CD4-positive, alpha-beta T cell treated with Interleukin-6 for 4 hours (primary cell): ENCODE measurements at regions not wholly inside any gene's neighbourhood (a gene's known extent, or its start where the extent isn't known, plus 50 kb on each side); places are given as distances from the start of the nearest gene placed in this dataset.
"Not testable (repeated sequence)": the region's sequence is repeated elsewhere in the genome, so short reads cannot be mapped to it uniquely, and the experiment has no call there.

Experiments used
- DNase-seq: peaks from one replicate; pipeline ENCODE4 v3.0.0-alpha.2; 2020; ENCODE audit warnings: mixed read lengths

DNA sequence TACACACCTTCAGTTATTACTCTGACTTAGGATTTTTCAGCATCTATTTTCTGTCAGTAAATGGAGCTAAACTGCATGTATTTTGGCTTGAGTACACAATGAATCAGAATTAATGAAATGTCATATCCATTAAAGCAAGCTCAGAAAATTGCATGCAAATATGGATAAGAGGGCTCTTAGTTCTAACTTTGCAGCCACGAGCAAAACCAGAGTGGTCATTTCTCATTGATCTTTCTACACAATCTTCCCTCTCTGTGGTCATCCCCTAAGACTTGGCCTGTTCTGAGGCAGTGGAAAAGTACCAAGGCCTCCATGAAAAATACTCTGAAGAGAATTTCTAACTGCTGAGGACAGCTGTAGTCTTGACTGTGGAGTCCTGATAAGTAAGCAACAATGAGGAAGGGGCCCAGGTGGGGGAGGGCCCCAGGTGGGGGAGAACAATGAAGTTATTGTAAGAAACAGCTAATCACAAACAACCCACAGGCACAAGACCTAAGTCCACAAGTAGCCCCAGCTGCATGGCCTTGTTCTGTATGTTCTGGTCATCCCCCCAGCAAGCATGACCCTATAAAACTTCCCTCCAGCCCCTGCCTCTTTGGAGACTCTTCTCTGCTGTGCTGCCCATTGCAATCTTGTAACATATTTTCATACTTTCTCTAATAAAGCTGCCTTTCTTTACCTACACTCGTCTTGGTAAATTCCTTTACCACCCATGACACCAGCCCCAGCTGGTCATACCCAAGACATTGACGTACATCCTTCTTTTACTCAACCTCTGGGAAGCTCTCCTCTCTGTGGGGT is 230.3 kb downstream of the TDRD15 start:
- DNase-seq, result no peak

DNA sequence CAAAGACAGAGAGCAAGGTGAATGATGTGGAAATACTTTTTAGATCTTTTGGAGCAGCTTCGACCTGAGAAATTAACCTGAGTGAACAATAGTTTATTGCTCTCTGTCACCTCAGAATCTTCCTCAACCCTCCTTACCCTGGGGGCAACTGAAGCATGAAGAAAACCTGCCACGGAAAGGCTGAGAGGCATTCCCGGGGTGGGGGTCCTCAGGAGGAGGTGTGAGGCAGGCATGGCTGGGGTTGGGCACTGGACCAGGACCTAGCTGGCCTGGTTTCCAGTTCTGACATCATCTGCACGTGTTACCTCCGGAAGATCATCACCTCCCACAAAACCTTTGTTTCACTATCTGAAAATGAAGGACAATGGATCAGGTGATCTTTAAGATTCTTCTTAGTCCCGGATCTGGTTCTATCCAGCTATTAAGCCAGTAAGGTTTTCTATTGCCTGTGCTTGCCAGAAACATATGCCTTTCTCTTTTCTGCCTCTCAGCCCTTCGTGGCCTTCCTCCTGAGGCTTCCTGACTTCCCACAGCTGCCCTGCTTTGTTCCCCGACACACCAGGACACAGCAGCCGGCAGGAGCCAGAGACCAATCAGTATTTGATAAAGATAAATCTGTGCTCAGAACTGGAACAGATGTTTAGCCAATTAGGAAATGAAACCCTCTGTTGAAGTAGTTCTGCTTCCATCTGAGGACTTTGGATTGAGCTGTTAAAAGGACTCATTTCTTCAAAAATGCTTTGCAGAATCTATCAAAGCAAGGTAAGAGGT is 232.5 kb downstream of the TDRD15 start:
- no peak for DNase-seq

- no peak for DNase-seq
Observed at GRCh38 chr2:21356857-21357255, 233.1 kb downstream of the TDRD15 start.

DNA sequence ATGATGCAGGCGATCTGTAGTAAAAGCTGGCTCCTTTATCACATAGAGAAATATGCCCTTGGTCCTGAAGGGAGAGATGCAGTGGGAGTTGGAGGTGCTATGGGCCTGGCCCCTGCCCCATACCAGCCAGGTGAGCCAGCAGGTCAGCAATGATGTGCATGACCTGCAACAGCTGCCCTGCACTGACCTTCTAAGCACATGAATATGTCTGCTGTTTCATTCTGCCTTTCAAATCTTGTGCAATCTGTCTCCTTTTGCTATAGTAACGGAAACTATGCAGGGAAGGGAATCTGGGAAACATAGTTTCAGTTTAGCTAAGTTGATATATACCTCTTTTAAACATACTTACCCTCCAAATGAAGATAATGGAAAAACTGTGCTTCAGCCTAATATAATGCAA is 235.2 kb downstream of the TDRD15 start:
- DNase-seq, result no peak

- no peak for DNase-seq
Observed at GRCh38 chr2:21361384-21361783, 237.6 kb downstream of the TDRD15 start.

DNA sequence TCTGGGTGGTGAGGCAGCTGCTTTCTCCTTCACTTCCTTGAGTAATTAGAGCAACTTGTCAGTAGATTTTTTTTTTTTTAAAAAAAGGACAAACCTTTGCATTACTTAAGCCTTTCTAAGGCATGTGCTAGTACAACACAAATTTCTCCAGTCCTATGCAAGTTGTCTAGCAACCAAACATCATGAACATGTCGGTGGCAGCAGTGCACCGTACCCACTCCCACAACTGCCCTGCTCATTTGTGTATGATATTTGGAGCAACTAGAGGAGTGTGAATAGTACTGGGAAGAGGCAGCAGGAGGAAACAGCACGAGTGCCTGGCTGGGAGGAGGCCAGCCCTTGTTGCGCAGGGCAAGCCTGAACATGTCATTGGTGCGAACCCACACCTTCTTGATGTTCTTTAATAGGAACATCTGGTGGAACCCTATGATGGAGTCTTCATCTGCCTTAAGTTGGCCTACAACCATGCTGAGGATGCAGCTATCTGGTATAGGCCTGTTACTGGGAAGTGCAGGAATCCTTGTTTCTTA is 238.3 kb downstream of the TDRD15 start:
- no peak for DNase-seq

GRCh38 chr2:21363364-21363763 is 239.6 kb downstream of the TDRD15 start:
- no peak for DNase-seq

DNA sequence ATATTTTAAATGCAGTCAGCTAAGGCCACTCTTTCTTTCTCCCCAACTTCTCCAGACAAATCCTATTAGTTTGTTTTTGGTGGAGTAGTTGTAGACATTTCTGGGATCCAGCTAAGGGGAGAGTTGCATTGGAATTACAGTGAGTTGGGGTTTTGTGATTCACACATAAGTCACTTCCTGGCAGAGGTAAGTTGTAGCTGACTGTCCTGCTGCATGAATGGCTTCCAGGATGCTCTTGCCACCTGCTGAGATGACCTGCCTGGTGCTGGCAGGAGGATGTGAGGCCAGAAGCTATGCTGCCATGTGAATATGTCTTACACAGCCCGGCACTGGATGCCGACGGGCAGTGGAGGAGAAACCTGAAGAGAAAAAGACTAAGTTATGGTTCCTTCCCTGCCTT is 243.7 kb downstream of the TDRD15 start:
- no peak for DNase-seq

- no peak for DNase-seq
Observed at GRCh38 chr2:21369787-21370186, 246.0 kb downstream of the TDRD15 start.

DNA sequence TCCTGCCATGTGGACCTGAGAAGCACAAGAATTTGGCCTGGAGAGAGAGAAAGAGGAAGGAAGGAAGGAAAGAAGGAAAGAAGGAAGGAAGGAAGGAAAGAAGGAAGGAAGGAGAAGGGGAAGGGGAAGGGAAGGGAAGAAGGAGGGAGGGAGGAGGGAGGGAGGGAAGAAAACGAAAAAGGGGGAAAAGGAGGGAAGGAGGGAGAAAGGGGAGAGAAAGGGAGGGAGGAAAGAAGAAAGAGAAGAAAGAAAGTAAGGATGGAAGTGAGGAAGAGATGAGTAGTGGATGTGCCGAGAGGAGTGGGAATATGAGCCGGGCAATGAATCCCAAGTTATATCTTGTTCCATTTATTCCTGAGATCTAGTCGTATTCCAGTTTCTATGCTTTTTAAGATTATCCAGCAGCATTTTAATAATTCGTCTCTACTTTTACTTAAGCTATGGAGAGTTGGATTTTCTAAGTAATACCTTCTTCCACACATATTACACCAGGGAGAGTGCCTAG is 247.8 kb downstream of the TDRD15 start:
- no peak for DNase-seq

DNA sequence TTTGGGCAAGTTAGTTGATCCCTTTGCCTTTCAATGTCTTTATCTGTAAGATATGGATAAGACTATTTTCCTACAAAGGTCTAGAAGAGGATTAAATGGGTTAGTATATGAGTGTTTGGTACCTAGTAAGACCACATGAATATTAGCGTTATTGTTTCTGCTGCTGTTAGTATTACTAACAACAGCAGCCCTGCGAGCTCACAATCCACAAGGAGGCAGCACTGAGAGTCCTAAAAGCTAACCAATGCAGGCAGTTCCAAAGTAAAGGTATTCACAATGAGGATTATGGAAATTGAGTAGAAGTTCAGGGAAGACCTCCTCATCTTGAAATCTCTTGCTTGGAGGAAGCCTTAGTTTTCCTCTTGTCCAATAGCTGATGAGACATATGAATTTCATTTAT is 248.9 kb downstream of the TDRD15 start:
- DNase-seq, result no peak

DNA sequence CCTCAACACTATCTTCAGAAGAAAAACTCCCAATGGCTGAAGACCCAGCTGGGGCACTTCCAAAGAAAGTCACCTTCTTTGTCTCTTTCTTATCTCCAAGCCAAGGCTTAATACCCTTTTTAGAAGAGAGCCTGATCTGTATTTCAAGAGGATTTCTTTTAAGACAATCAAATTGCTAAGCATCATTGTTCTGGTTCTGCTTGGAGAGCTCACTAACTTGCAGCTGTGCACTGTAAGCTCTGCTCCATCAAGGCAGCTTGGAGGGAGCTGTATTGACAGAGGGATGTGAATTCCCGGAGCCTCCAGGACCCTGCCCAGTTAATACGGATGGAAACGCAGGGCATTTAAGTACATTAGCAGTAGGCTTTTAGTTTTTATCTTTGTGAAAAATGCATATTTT is 253.1 kb downstream of the TDRD15 start:
- DNase-seq, result no peak

DNA sequence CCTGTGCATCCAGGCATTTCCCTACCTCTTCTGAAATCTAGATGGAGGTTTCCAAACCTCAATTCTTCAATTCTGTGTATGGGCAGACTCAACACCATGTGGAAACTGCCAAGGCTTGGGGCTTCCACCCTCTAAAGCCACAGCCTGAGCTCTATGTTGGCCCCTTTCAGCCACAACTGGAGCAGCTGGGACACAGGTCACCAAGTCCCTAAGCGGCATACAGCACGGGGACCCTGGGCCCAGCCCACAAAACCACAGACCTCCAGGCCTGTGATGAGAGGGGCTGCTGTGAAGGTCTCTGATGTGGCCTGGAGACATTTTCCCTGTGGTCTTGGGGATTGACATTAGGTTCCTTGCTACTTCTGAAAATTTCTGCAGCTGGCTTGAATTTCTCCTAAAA is 255.4 kb downstream of the TDRD15 start:
- no peak for DNase-seq

GRCh38 chr2:21379668-21380067 is 255.9 kb downstream of the TDRD15 start:
- not testable (repeated sequence) for DNase-seq

DNA sequence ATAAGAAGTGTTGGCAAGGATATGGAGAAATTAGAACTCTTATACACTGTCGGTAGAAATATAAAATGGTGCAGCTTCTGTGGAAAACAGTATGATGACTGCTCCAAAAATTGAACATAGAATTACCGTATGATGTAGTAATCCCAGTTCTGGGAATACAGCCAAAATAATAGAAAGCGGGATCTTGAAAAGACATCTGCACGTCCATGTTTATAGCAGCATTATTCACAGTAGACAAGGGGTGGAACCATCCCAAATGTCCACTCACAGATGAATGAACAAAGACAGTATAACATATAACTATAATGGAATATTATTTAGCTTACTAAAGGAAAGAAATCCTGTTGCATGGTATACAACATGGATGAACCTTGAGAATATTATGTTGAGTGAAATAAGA is 257.7 kb downstream of the TDRD15 start:
- DNase-seq, result no peak

DNA sequence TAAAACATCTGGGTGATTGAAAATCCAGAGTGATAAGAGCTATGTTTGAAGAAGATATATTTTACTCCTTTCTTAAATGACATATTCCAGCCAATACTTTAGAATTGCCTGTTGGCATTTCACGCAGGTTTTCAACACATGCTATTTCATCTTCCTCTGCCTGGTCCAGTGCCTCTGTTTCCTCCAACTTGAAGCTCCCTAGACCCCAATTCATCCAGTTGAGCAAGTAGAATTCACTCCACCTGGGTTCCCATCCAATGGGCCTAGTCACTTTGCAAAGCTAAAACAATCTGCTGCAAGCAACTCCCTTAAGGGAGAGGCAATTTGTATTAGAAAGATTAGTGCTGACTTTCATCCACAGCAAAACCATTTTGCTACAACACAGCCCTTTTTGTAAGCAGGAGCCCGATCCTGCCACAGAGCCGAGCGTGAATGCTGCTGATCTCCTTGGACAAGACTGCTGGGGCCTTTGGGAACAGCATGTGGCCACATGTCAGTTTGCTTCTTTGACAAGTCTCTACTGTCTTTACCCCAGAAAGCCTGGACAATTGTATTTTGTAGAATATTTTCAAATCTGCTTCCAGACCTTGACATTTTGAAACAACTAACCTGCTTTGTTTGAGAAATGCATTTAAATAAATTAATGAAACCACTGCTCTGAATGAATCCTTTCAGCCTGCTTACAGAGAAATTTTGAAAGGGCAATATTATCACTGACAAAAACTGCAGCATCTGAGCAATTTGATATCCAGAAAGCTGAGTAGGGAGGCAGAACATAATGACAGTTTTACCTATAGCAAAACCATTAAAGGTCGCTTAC is 259.1 kb downstream of the TDRD15 start:
- no peak for DNase-seq

- DNase-seq, result no peak
Observed at GRCh38 chr2:21386666-21387065, 262.9 kb downstream of the TDRD15 start.

DNA sequence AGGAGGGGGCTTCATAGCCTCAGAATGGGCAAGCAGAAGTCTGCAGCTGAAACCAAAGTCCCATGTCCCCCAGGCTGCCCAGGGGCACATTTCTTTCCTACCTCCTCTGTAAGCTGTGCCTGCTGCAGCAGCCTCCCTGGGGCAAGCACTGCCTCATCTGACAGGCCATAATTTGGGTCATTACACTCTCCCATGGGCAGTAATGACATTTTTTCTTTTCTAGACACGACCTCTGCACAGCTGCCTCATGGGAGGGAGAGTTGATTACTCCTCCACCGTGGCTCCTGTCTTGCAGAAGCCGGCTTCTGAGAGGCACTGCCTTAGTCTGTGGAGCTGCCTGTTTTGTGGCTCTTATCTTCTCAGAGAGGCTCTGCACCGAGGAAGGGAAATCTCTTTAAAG is 268.9 kb downstream of the TDRD15 start:
- DNase-seq, result no peak

DNA sequence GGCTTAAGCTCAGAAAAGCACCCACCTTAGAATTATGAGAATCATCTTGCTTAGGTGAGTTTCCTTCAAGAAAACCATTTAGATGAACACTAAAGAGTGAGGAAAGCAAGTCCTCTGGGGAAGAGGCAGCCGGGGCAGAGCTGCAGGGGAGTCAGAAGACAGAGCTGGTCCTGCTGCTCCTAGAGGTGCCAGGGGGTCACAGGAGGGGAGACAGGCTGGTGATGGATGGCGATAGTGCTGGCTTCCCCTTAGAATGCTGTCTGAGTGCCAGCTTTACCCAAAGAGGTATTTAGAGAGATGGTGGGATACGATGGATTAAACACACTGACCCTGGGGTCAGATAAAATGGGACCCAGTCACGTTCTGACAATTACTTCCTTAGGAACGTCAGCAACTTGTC is 269.4 kb downstream of the TDRD15 start:
- no peak for DNase-seq

GRCh38 chr2:21395366-21395765 is 271.6 kb downstream of the TDRD15 start:
- DNase-seq, result no peak

GRCh38 chr2:21396252-21396651 is 272.5 kb downstream of the TDRD15 start:
- DNase-seq, result no peak

- no peak for DNase-seq
Observed at GRCh38 chr2:21401022-21401698, 277.4 kb downstream of the TDRD15 start.
